Trophoblast cell (in vitro differentiated cells and primary cell): ENCODE measurements at regions not wholly inside any gene's neighbourhood (a gene's known extent, or its start where the extent isn't known, plus 50 kb on each side); places are given as distances from the start of the nearest gene placed in this dataset.

Experiments used
- DNase-seq, 2 donors: peaks; one replicate each; pipeline ENCODE4 v3.0.0-alpha.2; 2016
- H2AFZ ChIP-seq: 2 replicates; pipeline ENCODE4 v1.6.1; 2013; ENCODE audit warnings: low read length, moderate library complexity, mild to moderate bottlenecking; ENCODE audit not compliant: insufficient read depth, poor library complexity
- H2AK5ac ChIP-seq: 2 replicates; pipeline ENCODE4 v1.6.1; 2013; ENCODE audit warnings: mild to moderate bottlenecking, low read length
- H2BK120ac ChIP-seq: 2 replicates; pipeline ENCODE4 v1.6.1; 2013; ENCODE audit warnings: low read length, mild to moderate bottlenecking, moderate library complexity; ENCODE audit not compliant: insufficient read depth, poor library complexity
- H2BK12ac ChIP-seq: 2 replicates; pipeline ENCODE4 v1.6.1; 2013; ENCODE audit warnings: mild to moderate bottlenecking, low read length, moderate library complexity
- H2BK5ac ChIP-seq: 2 replicates; pipeline ENCODE4 v1.6.1; 2013; ENCODE audit warnings: low read length, low read depth, moderate library complexity, mild to moderate bottlenecking; ENCODE audit not compliant: poor library complexity
- H3K14ac ChIP-seq: 2 replicates; pipeline ENCODE4 v1.6.1; 2013; ENCODE audit warnings: mild to moderate bottlenecking, low read length
- H3K18ac ChIP-seq: 2 replicates; pipeline ENCODE4 v1.6.1; 2013; ENCODE audit warnings: mild to moderate bottlenecking, low read length
- H3K23ac ChIP-seq: 2 replicates; pipeline ENCODE4 v1.6.1; 2013; ENCODE audit warnings: low read length
- H3K27ac ChIP-seq: 2 replicates; pipeline ENCODE4 v1.5.1; 2013; ENCODE audit warnings: low read depth, mild to moderate bottlenecking, inconsistent platforms, low read length, moderate library complexity
- H3K27me3 ChIP-seq: 2 replicates; pipeline ENCODE4 v1.6.1; 2013; ENCODE audit warnings: inconsistent platforms, mild to moderate bottlenecking, low read length, moderate library complexity; ENCODE audit not compliant: insufficient read depth
- H3K36me3 ChIP-seq, 2 experiments: 1 replicate in 1 of 2; 2 replicates in 1 of 2; pipeline ENCODE4 v1.6.1; 2013; ENCODE audit warnings: low read length in 2 of 2, mild to moderate bottlenecking in 2 of 2, moderate library complexity in 1 of 2; ENCODE audit not compliant: insufficient read depth in 2 of 2, control insufficient read depth in 1 of 2
- H3K4ac ChIP-seq: 2 replicates; pipeline ENCODE4 v1.6.1; 2013; ENCODE audit warnings: low read depth, mild to moderate bottlenecking, low read length, moderate library complexity
- H3K4me1 ChIP-seq, 2 experiments: 1 replicate in 1 of 2; 2 replicates in 1 of 2; pipeline ENCODE4 v1.6.1; 2013; ENCODE audit warnings: low read length in 2 of 2, mild to moderate bottlenecking in 2 of 2, moderate library complexity in 1 of 2; ENCODE audit not compliant: insufficient read depth in 2 of 2, control insufficient read depth in 1 of 2
- H3K4me2 ChIP-seq: 2 replicates; pipeline ENCODE4 v1.6.1; 2013; ENCODE audit warnings: inconsistent platforms, mild to moderate bottlenecking, low read length, moderate library complexity
- H3K4me3 ChIP-seq: 2 replicates; pipeline ENCODE4 v1.5.1; 2013; ENCODE audit warnings: mild to moderate bottlenecking, low read depth, low read length, inconsistent platforms
- H3K79me1 ChIP-seq: one replicate; pipeline ENCODE4 v1.6.1; 2013; ENCODE audit warnings: low read length
- H3K79me2 ChIP-seq: 2 replicates; pipeline ENCODE4 v1.6.1; 2013; ENCODE audit warnings: low read length, mild to moderate bottlenecking; ENCODE audit not compliant: control insufficient read depth, insufficient read depth, poor library complexity
- H3K9ac ChIP-seq: 2 replicates; pipeline ENCODE4 v1.6.1; 2013; ENCODE audit warnings: mild to moderate bottlenecking, low read length
- H3K9me3 ChIP-seq: 2 replicates; pipeline ENCODE4 v1.6.1; 2013; ENCODE audit warnings: low read depth, mild to moderate bottlenecking, control low read depth, inconsistent platforms, low read length; ENCODE audit not compliant: insufficient read depth
- H4K12ac ChIP-seq: 2 replicates; pipeline ENCODE4 v1.6.1; 2013; ENCODE audit warnings: low read depth, mild to moderate bottlenecking, low read length, moderate library complexity
- H4K8ac ChIP-seq: 2 replicates; pipeline ENCODE4 v1.6.1; 2013; ENCODE audit warnings: low read depth, mild to moderate bottlenecking, low read length, moderate library complexity
- H4K91ac ChIP-seq: one replicate; pipeline ENCODE4 v1.6.1; 2013; ENCODE audit warnings: low read depth, mild to moderate bottlenecking, low read length, moderate library complexity
- WGBS: extraction: QIAGEN DNeasy Blood & Tissue Kit; methylation state at CpG from one replicate; pipeline ENCODE4 v1.1.7; 2013; ENCODE audit warnings: missing lambda C conversion rate; ENCODE audit not compliant: insufficient read length, insufficient coverage; ENCODE audit errors: extremely low coverage; 5-methylcytosine and 5-hydroxymethylcytosine counted together

- H4K12ac ChIP-seq = no peak overlapping the region
- H3K36me3 ChIP-seq = no peaks in the 10 kb centered on the region
- H3K9ac ChIP-seq = no peak overlapping the region
- H2AK5ac ChIP-seq = no peak overlapping the region
- no peaks in the 10 kb centered on the region for H3K79me2 ChIP-seq
- no peak overlapping the region for H3K18ac ChIP-seq
- H3K4ac ChIP-seq = no peak overlapping the region
- no peaks in the 10 kb centered on the region for H3K79me1 ChIP-seq
- no peak overlapping the region for H3K23ac ChIP-seq
- no peak overlapping the region for H4K91ac ChIP-seq
- H3K9me3 ChIP-seq = no peaks in the 10 kb centered on the region
- no peak overlapping the region for H3K14ac ChIP-seq
- no peak for DNase-seq
- no peak overlapping the region for H2BK5ac ChIP-seq
- no peaks in the 10 kb centered on the region for H3K4me1 ChIP-seq
- H2BK12ac ChIP-seq = no peak overlapping the region
- WGBS = 100% methylated on average over 3 of the region's 5 CpGs
- no peak overlapping the region for H3K27ac ChIP-seq
- H2AFZ ChIP-seq = no peak overlapping the region
- H3K4me2 ChIP-seq = no peak overlapping the region
- no peak overlapping the region for H3K4me3 ChIP-seq
- no peaks in the 10 kb centered on the region for H3K27me3 ChIP-seq
- no peak overlapping the region for H4K8ac ChIP-seq
- no peak overlapping the region for H2BK120ac ChIP-seq
Measured at GRCh38 chr4:15376145-15376544, 51.7 kb upstream of the C1QTNF7 start.

DNA sequence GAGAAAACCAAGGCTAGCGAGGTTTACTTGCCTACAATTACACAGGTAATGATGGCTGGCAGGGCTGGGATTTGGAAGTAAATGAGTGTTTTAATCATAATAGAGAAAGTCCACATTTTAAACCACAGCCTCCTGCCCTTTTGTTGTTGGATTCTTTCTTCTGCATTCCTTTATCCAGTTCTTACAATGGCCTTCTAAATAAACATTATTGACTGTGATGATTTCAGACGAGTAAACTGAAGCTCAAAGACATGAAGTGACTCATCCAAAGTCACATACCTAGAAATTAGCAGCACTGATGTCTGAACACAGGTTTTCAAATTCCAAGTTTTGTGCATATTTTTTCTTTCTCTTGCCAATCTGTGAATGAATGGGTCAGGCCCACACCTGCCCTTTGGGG lies 51.2 kb upstream of the C1QTNF7 start:
- H3K4me3 ChIP-seq = no peak overlapping the region

More for the DNA sequence above, 51.2 kb upstream of the C1QTNF7 start:
- H3K27me3 ChIP-seq = no peaks in the 10 kb centered on the region
- H2BK5ac ChIP-seq = no peak overlapping the region
- H2AK5ac ChIP-seq = no peak overlapping the region
- no peaks in the 10 kb centered on the region for H3K9me3 ChIP-seq
- no peak overlapping the region for H4K8ac ChIP-seq
- no peak overlapping the region for H3K18ac ChIP-seq
- no peak overlapping the region for H3K4ac ChIP-seq
- H2AFZ ChIP-seq = no peak overlapping the region
- no peak overlapping the region for H4K91ac ChIP-seq
- H3K4me2 ChIP-seq = no peak overlapping the region
- H3K23ac ChIP-seq = no peak overlapping the region
- no peak overlapping the region for H4K12ac ChIP-seq
- no peak overlapping the region for H2BK120ac ChIP-seq
- H3K79me1 ChIP-seq = no peaks in the 10 kb centered on the region
- H3K27ac ChIP-seq = no peak overlapping the region
- WGBS = no CpG with 5 or more reads among the region's 2 CpGs
- H3K4me1 ChIP-seq = no peaks in the 10 kb centered on the region
- H3K36me3 ChIP-seq = no peaks in the 10 kb centered on the region
- DNase-seq = peak in 1 of 2 donors; percentile 38
- H3K9ac ChIP-seq = no peak overlapping the region
- H3K14ac ChIP-seq = no peak overlapping the region
- no peak overlapping the region for H2BK12ac ChIP-seq
- H3K79me2 ChIP-seq = no peaks in the 10 kb centered on the region
